Epithelial cell of esophagus (primary cell): ENCODE measurements at regions not wholly inside any gene's neighbourhood (a gene's known extent, or its start where the extent isn't known, plus 50 kb on each side); places are given as distances from the start of the nearest gene placed in this dataset.

Experiments used
- DNase-seq: peaks from one replicate; pipeline ENCODE4 v3.0.0; 2010; ENCODE audit warnings: low read depth
- H3K4me3 ChIP-seq: 2 replicates; pipeline ENCODE4 v1.5.1; 2011; ENCODE audit warnings: mild to moderate bottlenecking, low read length, control low read depth
- CTCF ChIP-seq: IDR thresholded peaks from 2 replicates; pipeline ENCODE4 v1.5.1; 2011; ENCODE audit warnings: low read depth, mild to moderate bottlenecking, low read length, control low read depth, inconsistent platforms; ENCODE audit not compliant: insufficient read depth; ENCODE audit errors: missing control alignments

- H3K4me3 ChIP-seq, result no peak overlapping the region
- no peak for TF ChIP-seq CTCF
- DNase-seq, result no peak
Measured at GRCh38 chr10:29791773-29792172, 157.0 kb upstream of the SVIL start.

- no peak for TF ChIP-seq CTCF
- no peak overlapping the region for H3K4me3 ChIP-seq
Measured at GRCh38 chr10:29790207-29790606, 155.4 kb upstream of the SVIL start.

GRCh38 chr10:29788113-29788512 lies 153.3 kb upstream of the SVIL start:
- DNase-seq, result no peak
- TF ChIP-seq CTCF, result no peak
- H3K4me3 ChIP-seq, result no peak overlapping the region

More at GRCh38 chr10:29790207-29790606, 155.4 kb upstream of the SVIL start:
- DNase-seq, result no peak

GRCh38 chr10:29785701-29786100 lies 150.9 kb upstream of the SVIL start:
- no peak for DNase-seq
- TF ChIP-seq CTCF, result no peak
- H3K4me3 ChIP-seq, result no peak overlapping the region

GRCh38 chr10:29784175-29784773 lies 149.5 kb upstream of the SVIL start:
- DNase-seq, result peak; percentile 100
- TF ChIP-seq CTCF, result no peak
- H3K4me3 ChIP-seq, result no peak overlapping the region

- H3K4me3 ChIP-seq, result no peak overlapping the region
- DNase-seq, result no peak
- no peak for TF ChIP-seq CTCF
Measured at GRCh38 chr10:29783201-29783947, 148.6 kb upstream of the SVIL start.

- H3K4me3 ChIP-seq, result no peak overlapping the region
- no peak for DNase-seq
- TF ChIP-seq CTCF, result no peak
Measured at GRCh38 chr10:29780639-29781038, 145.9 kb upstream of the SVIL start.
